Middle frontal gyrus (tissue), 1 donor: ENCODE measurements at regions not wholly inside any gene's neighbourhood (a gene's known extent, or its start where the extent isn't known, plus 50 kb on each side); places are given as distances from the start of the nearest gene placed in this dataset.

Source experiments
- DNase-seq: peaks from one replicate; pipeline ENCODE4 v3.0.0-alpha.2; 2015; ENCODE audit warnings: low spot score; ENCODE audit errors: extremely low spot score

DNA sequence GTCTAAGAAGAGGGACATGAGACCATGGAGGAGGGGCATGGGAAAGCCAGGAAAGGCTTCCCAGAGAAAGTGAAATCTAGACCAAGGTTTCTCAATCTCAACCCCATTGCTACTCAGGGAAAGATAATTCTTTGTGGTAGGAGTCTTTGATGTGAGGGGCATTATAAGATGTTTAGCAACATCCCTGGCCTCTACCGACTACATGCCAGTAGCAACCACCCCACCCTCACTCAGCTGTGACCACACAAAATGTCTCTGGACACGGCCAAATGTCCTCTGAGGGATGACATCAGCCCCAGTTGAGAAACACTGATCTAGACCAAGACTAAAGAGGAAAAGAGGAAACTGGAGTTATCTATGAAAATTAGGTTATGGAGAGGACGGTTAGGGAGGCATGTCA, 298.5 kb upstream of the KIF2A start:
- DNase-seq, result no peak

DNA sequence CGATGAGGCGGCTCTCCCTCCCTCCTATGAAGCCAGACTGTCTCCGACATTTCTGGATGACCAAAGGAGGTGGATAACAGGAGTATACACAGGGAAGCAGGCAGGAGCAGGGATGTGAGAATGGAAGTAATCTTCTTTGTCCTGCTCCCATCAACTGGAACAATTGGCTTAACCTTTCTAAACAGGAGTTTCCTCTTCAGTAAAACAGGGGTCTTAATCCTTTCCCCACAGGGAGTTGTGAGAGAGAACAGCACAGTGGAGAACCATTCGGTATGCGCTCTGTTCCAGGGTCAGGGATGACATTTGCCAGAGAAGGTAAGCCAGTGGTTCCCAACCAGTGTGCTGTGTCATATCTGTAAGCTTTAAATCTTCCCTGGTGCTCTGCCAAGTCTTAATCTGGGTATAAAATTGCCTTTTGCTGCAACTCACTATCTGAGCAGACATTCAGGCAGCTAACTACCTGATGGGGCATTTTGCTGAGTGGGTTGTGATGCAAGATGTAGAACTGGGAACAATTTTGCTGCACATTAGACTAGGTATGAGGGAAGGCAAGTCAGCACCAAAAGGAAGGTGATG, 294.8 kb upstream of the KIF2A start:
- DNase-seq, result no peak

DNA sequence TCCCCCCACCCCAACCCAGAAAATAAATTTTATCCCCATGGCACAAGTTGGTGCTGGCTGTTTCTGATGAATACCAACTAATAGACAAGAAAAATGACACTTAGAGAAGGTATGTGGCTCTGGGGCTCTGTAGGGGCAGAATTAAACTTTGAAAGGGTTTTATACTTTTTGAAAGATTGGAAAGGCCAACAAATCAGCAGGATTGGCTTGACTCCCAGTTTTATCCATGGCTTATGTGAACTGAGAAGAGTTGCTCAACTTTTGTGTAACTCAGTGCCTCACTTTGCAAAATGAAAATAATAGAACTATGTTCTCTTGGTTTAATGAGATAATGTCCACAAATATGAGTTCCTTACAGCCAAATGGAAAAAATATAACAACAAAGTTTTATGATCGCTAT, 288.9 kb upstream of the KIF2A start:
- no peak for DNase-seq

DNA sequence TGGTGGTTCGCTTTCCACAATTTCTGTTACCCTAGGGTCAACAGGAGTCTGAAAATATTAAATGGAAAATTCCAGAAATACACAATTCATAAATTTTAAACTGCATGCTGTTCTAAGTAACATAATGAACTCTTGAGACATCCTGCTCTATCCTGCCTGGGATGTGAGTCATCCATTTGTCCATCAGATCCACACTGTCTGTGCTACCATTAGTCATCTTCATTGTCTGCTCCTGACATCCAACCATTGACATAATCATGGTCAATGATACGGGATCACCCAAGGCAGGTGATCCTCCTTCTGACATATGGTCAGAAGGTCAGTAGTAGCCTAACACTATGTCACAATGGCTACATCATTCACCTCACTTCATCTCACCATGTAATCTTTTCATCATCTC, 276.7 kb upstream of the KIF2A start:
- DNase-seq, result no peak

DNA sequence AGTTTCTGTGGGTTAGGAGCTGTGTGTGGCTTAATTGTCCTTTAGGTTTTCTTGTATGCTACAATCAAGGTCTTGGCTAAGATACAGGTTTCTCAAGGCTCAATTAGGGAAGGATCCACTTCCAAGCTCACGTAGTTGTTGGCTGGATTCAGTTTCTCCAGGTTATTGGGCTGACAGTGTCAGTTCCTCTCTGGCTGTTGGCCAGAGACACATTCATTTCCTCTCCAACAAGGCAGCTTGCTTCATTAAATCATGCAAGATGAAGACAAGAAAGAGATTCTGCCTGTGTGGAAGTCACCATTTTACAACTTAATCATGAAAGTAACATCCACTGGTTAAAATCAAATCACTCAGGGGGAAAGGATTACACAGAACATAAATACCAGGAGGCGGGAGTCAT, 275.7 kb upstream of the KIF2A start:
- no peak for DNase-seq

DNA sequence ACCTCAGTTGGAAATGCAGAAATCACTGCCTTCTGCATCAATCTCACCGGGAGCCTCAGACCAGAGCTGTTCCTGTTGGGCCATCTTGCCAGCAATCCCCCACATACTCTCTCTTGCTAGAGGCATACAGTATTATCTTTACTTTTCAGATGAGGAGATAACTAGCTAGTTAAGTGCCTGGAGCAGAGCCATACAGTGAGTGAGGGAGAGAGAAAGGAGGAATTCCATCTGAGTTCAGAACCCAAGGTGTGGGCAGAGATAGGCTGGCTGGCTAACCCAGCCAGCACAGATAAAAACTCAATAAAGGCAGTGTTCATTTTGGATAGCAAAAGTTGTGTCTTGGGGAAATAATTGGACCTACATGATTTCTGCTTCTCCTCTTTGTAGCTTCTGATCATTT, 268.0 kb upstream of the KIF2A start:
- DNase-seq, result no peak

DNA sequence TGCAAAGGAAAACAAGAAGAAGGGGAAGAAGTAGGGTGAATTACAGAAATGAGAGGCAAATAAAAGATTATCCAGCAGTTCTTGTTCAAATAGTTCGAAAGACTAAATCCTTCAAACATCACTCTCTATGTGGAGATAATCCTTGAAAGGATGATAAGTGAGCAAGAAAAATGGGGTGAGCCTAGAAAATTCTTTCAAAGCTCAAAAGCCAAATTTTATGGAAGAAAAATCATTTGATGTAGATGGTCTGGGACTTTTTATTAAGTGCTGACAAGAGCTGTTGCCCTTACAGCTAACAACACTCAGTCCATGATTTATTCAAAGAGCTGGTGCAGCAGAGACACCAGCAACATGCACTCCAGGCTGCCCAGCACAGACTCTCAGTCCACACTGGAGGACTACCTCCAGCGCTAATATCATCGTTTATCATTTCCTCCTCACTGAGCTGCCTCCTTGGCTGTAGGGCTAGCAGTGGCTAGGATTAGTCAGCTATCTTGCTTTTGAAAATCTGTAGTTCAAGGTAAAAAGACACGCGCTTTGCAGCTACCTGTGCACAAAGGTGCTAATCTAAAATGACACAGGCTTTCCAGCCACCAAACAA, 264.8 kb upstream of the KIF2A start:
- no peak for DNase-seq

DNA sequence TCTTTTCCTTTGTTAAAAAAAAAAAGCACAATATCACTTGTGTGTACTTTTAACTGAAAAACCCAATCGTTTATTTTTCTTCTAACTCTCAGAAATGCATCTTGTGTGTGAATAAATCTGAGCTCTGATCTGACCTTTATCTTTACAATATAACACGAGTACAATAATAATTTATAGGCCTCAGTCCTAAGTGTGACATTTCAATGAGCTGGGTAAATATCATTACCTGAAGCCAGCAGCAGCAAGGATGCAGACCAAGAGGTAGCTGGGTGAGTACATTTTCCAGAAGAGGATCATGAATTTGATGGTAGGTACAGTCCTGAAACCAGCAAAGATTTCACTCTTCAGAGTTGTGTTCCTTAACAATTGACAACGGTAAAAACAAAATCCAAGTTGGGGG, 264.0 kb upstream of the KIF2A start:
- DNase-seq, result no peak

DNA sequence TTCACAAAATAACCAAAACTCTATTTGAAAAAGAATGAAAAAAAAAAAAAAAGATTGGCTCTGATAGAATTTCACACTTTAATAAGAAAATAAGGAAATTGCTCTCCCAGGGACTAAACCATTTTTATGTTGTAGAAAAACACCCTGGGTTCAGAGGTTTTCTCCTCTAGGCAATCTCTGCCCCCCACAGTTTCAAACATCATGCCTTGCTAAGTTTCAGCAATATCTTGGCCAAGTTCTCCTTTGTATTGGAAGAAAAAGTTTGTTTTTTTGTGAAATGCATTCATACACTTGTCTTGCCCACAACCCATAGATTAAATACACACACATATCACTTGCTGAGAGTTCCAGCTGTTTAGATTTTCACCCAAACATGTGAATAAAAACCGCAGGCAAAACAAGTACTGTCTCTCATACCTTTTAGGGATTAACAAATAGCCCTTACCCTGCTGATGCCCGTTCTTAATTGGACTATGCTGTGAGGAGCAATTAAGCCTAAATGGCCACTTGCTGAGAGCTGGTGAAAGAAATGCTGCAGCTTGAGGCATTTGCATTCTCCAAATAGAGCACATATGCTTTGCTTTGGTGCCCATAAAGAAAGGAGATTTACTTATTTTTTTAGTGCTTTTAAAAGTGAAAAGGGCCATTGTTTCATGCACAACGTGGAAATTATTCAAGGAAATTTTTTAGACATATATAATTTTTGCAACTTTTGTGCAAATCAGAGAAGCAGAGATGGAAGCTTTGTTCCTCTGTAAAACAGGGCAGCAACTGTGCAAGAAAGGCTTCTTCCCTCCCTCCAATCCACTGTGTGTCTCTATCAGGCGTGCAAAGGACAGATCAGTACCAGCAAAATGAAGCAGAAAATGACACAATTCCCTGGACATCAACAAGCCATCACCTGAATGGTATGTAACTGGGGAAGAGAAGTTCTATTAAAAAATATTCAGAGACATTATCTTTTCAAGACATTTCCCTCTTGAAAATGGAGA, 262.4 kb upstream of the KIF2A start:
- DNase-seq, result no peak

DNA sequence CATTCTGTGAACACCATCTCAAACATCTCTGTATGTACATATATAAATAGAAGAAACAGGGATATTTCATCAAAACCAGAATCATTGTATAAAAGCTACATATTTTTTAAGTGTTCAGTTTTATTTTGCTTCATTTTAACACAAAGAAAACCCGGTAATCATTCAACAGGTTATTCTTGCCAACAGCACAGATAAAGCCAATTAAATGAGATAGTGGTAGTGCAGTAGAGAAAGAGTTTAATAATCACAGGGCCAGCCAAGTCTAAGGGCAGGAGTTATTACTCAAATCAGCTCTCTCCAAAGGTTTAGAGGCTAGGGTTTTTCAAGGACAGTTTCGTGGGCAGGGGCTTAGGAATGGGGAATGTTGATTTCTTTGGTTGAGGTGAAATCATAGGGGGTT, 261.0 kb upstream of the KIF2A start:
- no peak for DNase-seq

DNA sequence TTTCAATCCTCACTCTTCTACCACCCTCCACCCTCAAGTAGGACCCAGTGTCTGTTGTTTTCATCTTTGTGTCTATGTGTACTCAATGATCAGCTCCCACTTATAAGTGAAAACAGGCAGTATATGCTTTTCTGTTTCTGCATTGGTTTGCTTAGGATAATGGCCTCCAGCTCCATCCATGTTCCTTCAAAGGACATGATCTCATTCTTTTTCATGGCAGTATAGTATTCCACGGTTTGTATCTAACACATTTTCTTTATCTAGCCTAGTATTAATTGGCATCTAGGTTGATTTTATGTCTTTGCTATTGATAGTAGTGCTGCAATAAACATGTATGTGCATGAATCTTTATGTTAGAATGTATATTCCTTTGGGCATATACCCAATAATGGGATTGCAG, 259.8 kb upstream of the KIF2A start:
- no peak for DNase-seq

DNA sequence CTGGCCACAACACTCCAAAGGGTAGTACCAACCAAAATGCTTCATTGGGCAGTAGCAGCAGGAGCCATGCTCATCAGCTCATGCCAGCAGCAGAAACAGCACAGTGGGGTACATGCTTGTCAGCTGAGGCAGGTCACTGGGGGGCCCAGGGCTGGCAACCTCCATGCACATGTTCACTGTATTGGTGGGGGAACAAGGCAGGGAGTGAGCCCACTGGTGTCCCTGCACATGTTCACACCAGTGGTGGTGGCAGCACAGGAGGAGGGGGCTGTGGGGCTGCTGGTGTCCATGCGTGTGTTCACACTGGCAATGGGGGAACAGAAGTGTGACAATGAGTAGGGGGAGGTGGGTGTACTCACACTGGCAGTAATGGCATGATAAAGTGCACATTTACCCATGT, 254.3 kb upstream of the KIF2A start:
- DNase-seq, result no peak

DNA sequence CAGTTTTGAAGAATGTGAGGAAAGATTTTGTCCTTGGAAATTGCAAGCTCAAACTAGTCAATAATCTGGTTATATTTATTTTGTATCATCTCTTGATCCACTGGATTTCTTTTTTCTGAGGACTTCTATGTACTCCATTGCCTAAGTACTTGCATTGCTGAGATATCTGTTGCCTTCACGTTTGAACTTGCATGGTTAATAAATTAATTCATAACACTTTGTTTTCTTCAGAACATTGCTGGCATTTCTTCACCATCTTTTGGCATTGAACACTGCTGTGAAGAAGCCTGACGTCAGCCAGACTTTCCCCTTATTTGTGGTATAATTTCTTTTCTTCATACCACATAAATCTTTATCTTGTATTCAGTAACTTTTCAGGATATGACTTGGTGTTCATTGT, 246.0 kb upstream of the KIF2A start:
- no peak for DNase-seq

DNA sequence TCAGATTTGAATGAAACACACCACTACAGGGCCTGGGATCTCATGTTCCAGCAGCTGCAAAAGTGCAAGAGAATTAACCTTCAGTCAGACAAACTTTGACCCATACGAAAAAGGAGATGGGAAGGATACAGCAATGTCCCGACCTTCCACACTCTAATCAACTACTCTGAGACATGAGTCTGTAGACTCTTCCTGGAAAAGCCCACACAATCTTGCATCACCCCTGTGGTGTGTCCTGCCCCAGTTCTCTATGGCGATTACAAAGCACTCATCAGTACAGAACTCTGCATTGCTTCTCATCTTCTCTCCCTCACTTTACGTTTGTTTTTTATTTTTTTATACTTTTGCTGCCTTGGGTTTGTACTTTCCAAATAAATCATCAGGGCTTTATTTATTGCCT, 241.0 kb upstream of the KIF2A start:
- no peak for DNase-seq

DNA sequence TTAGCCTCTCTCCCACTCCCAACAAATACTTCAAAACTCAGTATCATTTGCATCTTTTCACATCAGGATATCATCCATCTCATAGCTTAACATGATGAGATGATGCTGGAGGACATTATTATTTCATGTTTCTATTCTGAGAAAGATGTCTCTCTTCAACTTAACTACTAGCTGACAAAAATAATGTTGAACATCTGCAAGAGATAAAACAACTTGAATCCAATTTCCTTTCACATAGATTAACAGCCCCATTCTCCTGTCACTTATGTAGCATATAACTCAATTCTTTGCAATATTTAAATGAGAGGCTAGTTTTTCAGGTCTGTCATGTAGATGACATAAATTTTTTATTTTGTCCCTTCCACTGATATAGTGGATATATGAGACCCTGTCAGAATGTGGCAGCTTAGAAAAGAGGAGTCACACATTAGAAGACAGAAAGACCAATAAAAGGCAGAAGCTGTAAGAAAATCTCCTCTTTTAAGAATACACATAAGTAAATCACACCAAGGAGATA, 239.2 kb upstream of the KIF2A start:
- no peak for DNase-seq

DNA sequence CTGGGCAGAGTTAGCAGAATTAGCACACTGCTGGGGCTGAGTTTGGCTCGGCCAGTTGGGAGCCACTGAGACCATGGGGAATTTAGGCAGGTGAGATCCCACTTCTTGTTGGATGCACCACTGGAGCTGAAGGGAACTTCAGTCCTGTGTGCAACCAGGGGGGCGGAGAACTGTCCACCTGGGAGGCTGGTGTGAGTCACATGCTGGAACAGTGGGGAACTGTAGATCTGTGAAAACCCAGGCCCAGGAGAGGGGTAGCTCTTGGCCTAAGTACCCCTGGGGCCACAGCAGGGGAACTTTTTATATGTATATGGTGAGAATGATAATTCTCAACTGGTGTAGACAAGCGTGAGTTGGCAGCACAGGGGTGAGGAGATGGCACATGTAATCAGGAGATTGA, 237.5 kb upstream of the KIF2A start:
- no peak for DNase-seq

DNA sequence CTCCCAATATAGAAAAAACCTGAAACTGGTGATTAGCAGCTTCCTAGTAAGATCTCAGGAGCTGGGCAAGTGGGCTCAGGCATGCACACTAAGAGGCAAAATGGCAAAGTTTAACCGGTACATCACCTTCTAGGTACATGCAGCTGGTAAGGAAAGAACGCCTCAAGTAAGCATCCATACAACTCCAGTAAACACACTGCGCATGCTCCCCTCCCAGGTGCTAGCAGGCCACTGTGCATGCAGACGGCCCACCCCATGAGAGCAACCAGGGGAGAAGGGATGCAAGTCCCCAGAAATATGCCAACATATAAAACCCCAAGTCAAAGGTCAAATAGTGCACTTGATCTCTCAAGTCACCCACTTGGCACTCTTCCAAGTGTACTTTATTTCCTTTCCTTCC, 228.6 kb upstream of the KIF2A start:
- no peak for DNase-seq

DNA sequence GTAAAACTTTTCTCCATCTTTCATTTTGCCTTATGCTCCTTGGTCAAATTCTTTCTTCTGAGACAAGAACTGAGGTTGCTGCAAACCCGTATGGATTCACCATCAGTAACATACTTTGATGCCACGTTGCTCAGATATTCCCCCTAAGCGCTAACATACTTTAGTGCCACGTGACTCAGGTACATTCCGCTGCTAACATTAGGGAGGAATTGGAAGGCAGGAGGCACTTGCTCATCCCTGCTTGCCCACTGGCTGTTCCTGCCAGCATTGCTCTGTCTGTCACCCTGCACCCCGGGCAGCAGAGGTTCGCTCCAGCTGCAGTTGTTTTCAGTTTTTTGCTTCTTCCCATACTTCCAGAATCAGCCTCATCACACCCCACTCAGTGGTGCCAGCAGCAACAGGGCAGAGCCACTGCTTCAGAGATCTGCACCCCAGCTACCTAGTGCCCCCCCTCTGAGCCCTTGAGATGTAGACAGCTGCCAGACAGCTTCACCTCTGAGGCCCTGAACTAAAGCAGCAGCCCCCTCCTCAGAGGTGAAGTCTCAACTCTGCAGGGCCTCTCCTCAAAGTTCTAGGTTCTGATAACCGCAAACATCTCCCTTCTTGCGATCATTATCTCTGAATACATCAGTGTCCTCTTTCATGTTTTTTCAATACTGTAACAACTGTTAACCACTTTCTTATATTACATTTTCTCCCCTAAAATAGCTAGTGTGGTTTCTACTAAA, 228.0 kb upstream of the KIF2A start:
- no peak for DNase-seq

DNA sequence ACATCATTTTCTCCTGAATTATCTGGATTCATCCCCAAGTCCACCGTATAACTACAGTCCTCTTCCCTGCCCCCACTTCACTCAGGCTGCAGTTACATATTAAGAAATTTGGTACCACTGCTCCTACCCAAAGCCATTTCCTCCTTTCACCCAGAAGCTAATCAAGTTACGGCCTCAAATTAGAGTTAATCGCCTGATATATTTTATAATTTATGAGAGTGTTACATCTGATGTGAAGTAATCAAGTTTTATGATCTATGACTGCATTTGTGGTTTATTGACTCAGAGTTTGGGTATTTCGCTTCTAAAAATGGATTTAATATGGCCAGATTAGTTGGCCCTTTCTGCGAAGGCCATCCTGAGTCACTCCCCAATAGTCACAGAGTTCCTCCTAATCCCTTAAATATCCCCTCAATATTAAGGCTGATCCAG, 223.6 kb upstream of the KIF2A start:
- DNase-seq, result no peak

DNA sequence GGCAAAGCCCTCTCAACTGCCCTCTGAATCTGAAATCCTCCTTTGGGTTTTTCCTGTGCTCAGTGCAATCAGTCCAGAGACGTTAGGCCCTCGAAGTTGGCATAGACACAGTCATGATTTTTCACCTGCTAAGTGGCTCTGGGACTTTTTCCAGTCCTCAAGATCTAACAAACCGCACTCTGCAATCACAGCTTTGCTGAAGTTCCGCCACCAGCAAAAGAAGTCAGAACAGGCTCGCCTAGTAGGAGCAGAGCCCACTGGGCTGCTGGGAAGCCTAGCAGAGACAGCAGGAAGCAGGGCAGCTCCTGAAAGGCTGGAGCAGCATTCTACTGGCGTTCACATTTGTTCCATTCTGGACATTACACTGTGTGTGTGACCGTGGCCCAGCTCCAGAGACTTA, 222.8 kb upstream of the KIF2A start:
- DNase-seq, result no peak

DNA sequence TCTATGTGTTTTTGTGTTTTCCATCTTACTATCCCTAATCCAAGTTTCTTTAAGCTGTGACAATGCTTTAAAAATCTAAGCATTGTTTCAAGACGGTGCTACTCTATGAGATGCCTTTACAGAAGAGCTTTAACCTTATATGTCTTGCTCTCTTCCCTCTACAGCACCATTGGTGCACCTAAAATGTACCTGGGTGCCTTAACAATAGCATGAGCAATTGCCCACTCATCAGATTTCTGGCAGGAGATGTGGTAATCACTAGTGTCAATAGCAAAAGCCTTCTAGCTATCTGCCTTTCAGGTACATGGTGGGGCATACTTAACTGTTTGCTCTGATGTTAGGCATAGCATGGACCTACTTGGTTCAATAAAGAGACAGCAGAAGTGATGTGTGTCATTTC, 222.3 kb upstream of the KIF2A start:
- DNase-seq, result no peak

DNA sequence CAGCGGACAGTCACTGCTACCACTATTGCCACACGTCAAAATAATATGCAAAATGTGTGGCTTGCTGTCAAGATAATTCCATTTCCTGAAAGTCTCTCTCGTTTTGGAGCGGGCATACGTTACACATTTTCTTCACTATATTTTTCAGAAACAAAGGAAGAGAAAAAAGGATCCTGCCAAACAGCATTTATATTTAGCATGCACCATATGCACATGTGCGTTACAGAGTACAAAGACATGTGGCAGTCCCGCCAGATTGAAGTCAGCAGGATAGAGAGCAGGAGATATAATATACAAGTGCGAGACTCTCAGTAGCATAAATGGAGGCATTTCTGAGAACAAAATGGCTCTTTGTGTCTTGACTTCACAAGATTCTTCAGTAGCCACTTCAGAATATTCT, 221.6 kb upstream of the KIF2A start:
- peak; percentile 42 for DNase-seq
